SK-N-SH treated with all-trans-retinoic acid at 6 μM for 48 hours (cell line): ENCODE measurements at regions not wholly inside any gene's neighbourhood (a gene's known extent, or its start where the extent isn't known, plus 50 kb on each side); places are given as distances from the start of the nearest gene placed in this dataset.

Source experiments
- ATAC-seq: fragments of 200-7000 bp; cut with Tn5 transposase; 3 replicates; pipeline ENCODE4 v1.9.1; 2020; ENCODE audit warnings: mild to moderate bottlenecking, moderate library complexity
- ARNTL ChIP-seq: fragments of 450-650 bp; formaldehyde crosslinking; IDR thresholded peaks from 2 replicates; pipeline ENCODE4 v1.5.0; 2020; ENCODE audit warnings: low read depth, mild to moderate bottlenecking, moderate library complexity, borderline replicate concordance
- BACH2 ChIP-seq: fragments of 250-450 bp; sonication (Bioruptor Pico); IDR thresholded peaks from 2 replicates; pipeline ENCODE4 v1.9.0; 2021; ENCODE audit warnings: mild to moderate bottlenecking, borderline replicate concordance
- CREB5 ChIP-seq: fragments of 250-450 bp; sonication (Bioruptor Pico); IDR thresholded peaks from 2 replicates; pipeline ENCODE4 v1.5.1; 2020; ENCODE audit warnings: low read depth, mild to moderate bottlenecking, moderate library complexity
- CSDC2 ChIP-seq: fragments of 250-450 bp; sonication (Bioruptor Pico); IDR thresholded peaks from 2 replicates; pipeline ENCODE4 v1.5.0; 2020; ENCODE audit warnings: mild to moderate bottlenecking, moderate library complexity
- CSRNP3 ChIP-seq: fragments of 250-450 bp; sonication (Bioruptor Pico); IDR thresholded peaks from 2 replicates; pipeline ENCODE4 v1.5.1; 2021; ENCODE audit warnings: mild to moderate bottlenecking, moderate library complexity
- ESRRG ChIP-seq: fragments of 250-450 bp; sonication (Bioruptor Pico); IDR thresholded peaks from 2 replicates; pipeline ENCODE4 v1.6.1; 2021; ENCODE audit warnings: mild to moderate bottlenecking
- ISL1 ChIP-seq: fragments of 250-450 bp; sonication (Bioruptor Pico); IDR thresholded peaks from 2 replicates; pipeline ENCODE4 v2.1.2; 2022; ENCODE audit warnings: mild to moderate bottlenecking, moderate library complexity
- OSR1 ChIP-seq: fragments of 250-450 bp; sonication (Bioruptor Pico); IDR thresholded peaks from 2 replicates; pipeline ENCODE4 v1.8.0; 2022; ENCODE audit warnings: moderate library complexity, mild to moderate bottlenecking, inconsistent platforms
- PATZ1 ChIP-seq: fragments of 250-450 bp; sonication (Bioruptor Pico); IDR thresholded peaks from 2 replicates; pipeline ENCODE4 v1.8.0; 2020; ENCODE audit warnings: mild to moderate bottlenecking, moderate library complexity, borderline replicate concordance
- POU6F1 ChIP-seq: fragments of 250-450 bp; sonication (Bioruptor Pico); IDR thresholded peaks from 2 replicates; pipeline ENCODE4 v1.8.0; 2021; ENCODE audit warnings: low read depth, mild to moderate bottlenecking, moderate library complexity, borderline replicate concordance
- PPARA ChIP-seq: fragments of 250-450 bp; sonication (Bioruptor Pico); IDR thresholded peaks from 2 replicates; pipeline ENCODE4 v1.5.0; 2020; ENCODE audit warnings: mild to moderate bottlenecking, borderline replicate concordance
- SNAI2 ChIP-seq: fragments of 250-450 bp; sonication (Bioruptor Pico); IDR thresholded peaks from 2 replicates; pipeline ENCODE4 v1.5.0; 2020; ENCODE audit warnings: mild to moderate bottlenecking, moderate library complexity
- TCF4 ChIP-seq: fragments of 250-450 bp; sonication (Bioruptor Pico); IDR thresholded peaks from 2 replicates; pipeline ENCODE4 v1.8.0; 2021; ENCODE audit warnings: mild to moderate bottlenecking, moderate library complexity, borderline replicate concordance
- TOX ChIP-seq: fragments of 250-450 bp; sonication (Bioruptor Pico); IDR thresholded peaks from 2 replicates; pipeline ENCODE4 v1.8.0; 2021; ENCODE audit warnings: mild to moderate bottlenecking, moderate library complexity, borderline replicate concordance
- TSHZ2 ChIP-seq: fragments of 250-450 bp; sonication (Bioruptor Pico); IDR thresholded peaks from 2 replicates; pipeline ENCODE4 v1.5.0; 2020; ENCODE audit warnings: mild to moderate bottlenecking, moderate library complexity
- ZC3H10 ChIP-seq: fragments of 250-450 bp; sonication (Bioruptor Pico); IDR thresholded peaks from 2 replicates; pipeline ENCODE4 v1.5.1; 2021; ENCODE audit warnings: mild to moderate bottlenecking, moderate library complexity
- ZFP3 ChIP-seq: fragments of 250-450 bp; sonication (Bioruptor Pico); IDR thresholded peaks from 2 replicates; pipeline ENCODE4 v1.5.0; 2020; ENCODE audit warnings: mild to moderate bottlenecking, moderate library complexity
- ZFP30 ChIP-seq: fragments of 450-650 bp; formaldehyde crosslinking; IDR thresholded peaks from 2 replicates; pipeline ENCODE4 v1.5.0; 2022; ENCODE audit warnings: mild to moderate bottlenecking, moderate library complexity
- ZNF8 ChIP-seq: fragments of 450-650 bp; formaldehyde crosslinking; IDR thresholded peaks from 2 replicates; pipeline ENCODE4 v1.5.0; 2020; ENCODE audit warnings: mild to moderate bottlenecking, moderate library complexity

GRCh38 chr14:89719366-89720075, 235.0 kb downstream of the EFCAB11 start:
- ATAC-seq = no peak
- TF ChIP-seq POU6F1 (CRISPR knock-in tag) = no peak

GRCh38 chr14:89708982-89709625, 245.4 kb downstream of the EFCAB11 start:
- TF ChIP-seq CSDC2 (CRISPR knock-in tag) = no peak
- TF ChIP-seq PPARA = no peak
- no peak for TF ChIP-seq TSHZ2
- TF ChIP-seq PATZ1 (CRISPR knock-in tag) = no peak
- TF ChIP-seq ZFP3 (CRISPR knock-in tag) = no peak
- no peak for TF ChIP-seq ZC3H10 (CRISPR knock-in tag)
- no peak for TF ChIP-seq BACH2 (CRISPR knock-in tag)
- TF ChIP-seq ZFP30 = no peak
- TF ChIP-seq TCF4 (CRISPR knock-in tag) = no peak
- TF ChIP-seq ZNF8 (CRISPR knock-in tag) = no peak
- no peak for TF ChIP-seq TOX (CRISPR knock-in tag)
- no peak for TF ChIP-seq SNAI2 (CRISPR knock-in tag)
- TF ChIP-seq ESRRG = no peak
- TF ChIP-seq OSR1 = no peak
- TF ChIP-seq CREB5 = no peak
- TF ChIP-seq ISL1 (CRISPR knock-in tag) = no peak
- TF ChIP-seq CSRNP3 (CRISPR knock-in tag) = no peak
- TF ChIP-seq ARNTL (CRISPR knock-in tag) = no peak
- no peak for ATAC-seq

- TF ChIP-seq TSHZ2 (no peak), ESRRG (no peak), OSR1 (no peak), ZNF8 (CRISPR knock-in tag) (no peak), ZC3H10 (CRISPR knock-in tag) (no peak), ARNTL (CRISPR knock-in tag) (no peak), ZFP3 (CRISPR knock-in tag) (no peak)
- ATAC-seq = no peak
Observed at GRCh38 chr14:89707086-89707485, 247.4 kb downstream of the EFCAB11 start.
